SK-N-SH treated with all-trans-retinoic acid at 6 μM for 48 hours (cell line): ENCODE measurements at regions not wholly inside any gene's neighbourhood (a gene's known extent, or its start where the extent isn't known, plus 50 kb on each side); places are given as distances from the start of the nearest gene placed in this dataset.

Source experiments
- BACH2 ChIP-seq: fragments of 250-450 bp; sonication (Bioruptor Pico); IDR thresholded peaks from 2 replicates; pipeline ENCODE4 v1.9.0; 2021; ENCODE audit warnings: mild to moderate bottlenecking, borderline replicate concordance
- CSDC2 ChIP-seq: fragments of 250-450 bp; sonication (Bioruptor Pico); IDR thresholded peaks from 2 replicates; pipeline ENCODE4 v1.5.0; 2020; ENCODE audit warnings: mild to moderate bottlenecking, moderate library complexity
- GLIS3 ChIP-seq: fragments of 250-450 bp; sonication (Bioruptor Pico); IDR thresholded peaks from 2 replicates; pipeline ENCODE4 v1.5.0; 2020; ENCODE audit warnings: mild to moderate bottlenecking, moderate library complexity
- PPARA ChIP-seq: fragments of 250-450 bp; sonication (Bioruptor Pico); IDR thresholded peaks from 2 replicates; pipeline ENCODE4 v1.5.0; 2020; ENCODE audit warnings: mild to moderate bottlenecking, borderline replicate concordance
- ZC3H10 ChIP-seq: fragments of 250-450 bp; sonication (Bioruptor Pico); IDR thresholded peaks from 2 replicates; pipeline ENCODE4 v1.5.1; 2021; ENCODE audit warnings: mild to moderate bottlenecking, moderate library complexity
- ZFP3 ChIP-seq: fragments of 250-450 bp; sonication (Bioruptor Pico); IDR thresholded peaks from 2 replicates; pipeline ENCODE4 v1.5.0; 2020; ENCODE audit warnings: mild to moderate bottlenecking, moderate library complexity
- ZNF565 ChIP-seq: fragments of 450-650 bp; formaldehyde crosslinking; conservative IDR thresholded peaks from 2 replicates; pipeline ENCODE4 v1.5.0; 2020; ENCODE audit warnings: low read depth, mild to moderate bottlenecking, moderate library complexity
- ZNF70 ChIP-seq: fragments of 450-650 bp; formaldehyde crosslinking; IDR thresholded peaks from 2 replicates; pipeline ENCODE4 v1.5.0; 2020; ENCODE audit warnings: mild to moderate bottlenecking, moderate library complexity
- TF ChIP-seq, protein P1 (sequence below): fragments of 250-450 bp; sonication (Bioruptor Pico); IDR thresholded peaks from 2 replicates; pipeline ENCODE4 v1.5.1; 2020; ENCODE audit warnings: low read depth, mild to moderate bottlenecking, moderate library complexity
- TF ChIP-seq, protein P2 (sequence below): fragments of 250-450 bp; sonication (Bioruptor Pico); IDR thresholded peaks from 2 replicates; pipeline ENCODE4 v1.8.0; 2020; ENCODE audit warnings: mild to moderate bottlenecking, moderate library complexity, borderline replicate concordance
- TF ChIP-seq, protein P3 (sequence below): fragments of 250-450 bp; sonication (Bioruptor Pico); IDR thresholded peaks from 2 replicates; pipeline ENCODE4 v1.5.1; 2021; ENCODE audit warnings: mild to moderate bottlenecking, moderate library complexity
- TF ChIP-seq, protein P4 (sequence below): fragments of 250-450 bp; sonication (Bioruptor Pico); IDR thresholded peaks from 2 replicates; pipeline ENCODE4 v1.8.0; 2021; ENCODE audit warnings: low read depth, mild to moderate bottlenecking, moderate library complexity, borderline replicate concordance

- TF ChIP-seq, protein P1, sequence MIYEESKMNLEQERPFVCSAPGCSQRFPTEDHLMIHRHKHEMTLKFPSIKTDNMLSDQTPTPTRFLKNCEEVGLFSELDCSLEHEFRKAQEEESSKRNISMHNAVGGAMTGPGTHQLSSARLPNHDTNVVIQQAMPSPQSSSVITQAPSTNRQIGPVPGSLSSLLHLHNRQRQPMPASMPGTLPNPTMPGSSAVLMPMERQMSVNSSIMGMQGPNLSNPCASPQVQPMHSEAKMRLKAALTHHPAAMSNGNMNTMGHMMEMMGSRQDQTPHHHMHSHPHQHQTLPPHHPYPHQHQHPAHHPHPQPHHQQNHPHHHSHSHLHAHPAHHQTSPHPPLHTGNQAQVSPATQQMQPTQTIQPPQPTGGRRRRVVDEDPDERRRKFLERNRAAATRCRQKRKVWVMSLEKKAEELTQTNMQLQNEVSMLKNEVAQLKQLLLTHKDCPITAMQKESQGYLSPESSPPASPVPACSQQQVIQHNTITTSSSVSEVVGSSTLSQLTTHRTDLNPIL (CRISPR knock-in tag), result no peak
- TF ChIP-seq, protein P2, sequence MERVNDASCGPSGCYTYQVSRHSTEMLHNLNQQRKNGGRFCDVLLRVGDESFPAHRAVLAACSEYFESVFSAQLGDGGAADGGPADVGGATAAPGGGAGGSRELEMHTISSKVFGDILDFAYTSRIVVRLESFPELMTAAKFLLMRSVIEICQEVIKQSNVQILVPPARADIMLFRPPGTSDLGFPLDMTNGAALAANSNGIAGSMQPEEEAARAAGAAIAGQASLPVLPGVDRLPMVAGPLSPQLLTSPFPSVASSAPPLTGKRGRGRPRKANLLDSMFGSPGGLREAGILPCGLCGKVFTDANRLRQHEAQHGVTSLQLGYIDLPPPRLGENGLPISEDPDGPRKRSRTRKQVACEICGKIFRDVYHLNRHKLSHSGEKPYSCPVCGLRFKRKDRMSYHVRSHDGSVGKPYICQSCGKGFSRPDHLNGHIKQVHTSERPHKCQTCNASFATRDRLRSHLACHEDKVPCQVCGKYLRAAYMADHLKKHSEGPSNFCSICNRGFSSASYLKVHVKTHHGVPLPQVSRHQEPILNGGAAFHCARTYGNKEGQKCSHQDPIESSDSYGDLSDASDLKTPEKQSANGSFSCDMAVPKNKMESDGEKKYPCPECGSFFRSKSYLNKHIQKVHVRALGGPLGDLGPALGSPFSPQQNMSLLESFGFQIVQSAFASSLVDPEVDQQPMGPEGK (CRISPR knock-in tag), result no peak
- TF ChIP-seq ZC3H10 (CRISPR knock-in tag) (no peak), PPARA (CRISPR knock-in tag) (no peak), GLIS3 (CRISPR knock-in tag) (no peak), ZNF70 (CRISPR knock-in tag) (no peak), BACH2 (CRISPR knock-in tag) (no peak), ZNF565 (no peak), CSDC2 (CRISPR knock-in tag) (no peak), ZFP3 (no peak)
- TF ChIP-seq, protein P3, sequence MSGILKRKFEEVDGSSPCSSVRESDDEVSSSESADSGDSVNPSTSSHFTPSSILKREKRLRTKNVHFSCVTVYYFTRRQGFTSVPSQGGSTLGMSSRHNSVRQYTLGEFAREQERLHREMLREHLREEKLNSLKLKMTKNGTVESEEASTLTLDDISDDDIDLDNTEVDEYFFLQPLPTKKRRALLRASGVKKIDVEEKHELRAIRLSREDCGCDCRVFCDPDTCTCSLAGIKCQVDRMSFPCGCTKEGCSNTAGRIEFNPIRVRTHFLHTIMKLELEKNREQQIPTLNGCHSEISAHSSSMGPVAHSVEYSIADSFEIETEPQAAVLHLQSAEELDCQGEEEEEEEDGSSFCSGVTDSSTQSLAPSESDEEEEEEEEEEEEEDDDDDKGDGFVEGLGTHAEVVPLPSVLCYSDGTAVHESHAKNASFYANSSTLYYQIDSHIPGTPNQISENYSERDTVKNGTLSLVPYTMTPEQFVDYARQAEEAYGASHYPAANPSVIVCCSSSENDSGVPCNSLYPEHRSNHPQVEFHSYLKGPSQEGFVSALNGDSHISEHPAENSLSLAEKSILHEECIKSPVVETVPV (CRISPR knock-in tag), result no peak
- TF ChIP-seq, protein P4, sequence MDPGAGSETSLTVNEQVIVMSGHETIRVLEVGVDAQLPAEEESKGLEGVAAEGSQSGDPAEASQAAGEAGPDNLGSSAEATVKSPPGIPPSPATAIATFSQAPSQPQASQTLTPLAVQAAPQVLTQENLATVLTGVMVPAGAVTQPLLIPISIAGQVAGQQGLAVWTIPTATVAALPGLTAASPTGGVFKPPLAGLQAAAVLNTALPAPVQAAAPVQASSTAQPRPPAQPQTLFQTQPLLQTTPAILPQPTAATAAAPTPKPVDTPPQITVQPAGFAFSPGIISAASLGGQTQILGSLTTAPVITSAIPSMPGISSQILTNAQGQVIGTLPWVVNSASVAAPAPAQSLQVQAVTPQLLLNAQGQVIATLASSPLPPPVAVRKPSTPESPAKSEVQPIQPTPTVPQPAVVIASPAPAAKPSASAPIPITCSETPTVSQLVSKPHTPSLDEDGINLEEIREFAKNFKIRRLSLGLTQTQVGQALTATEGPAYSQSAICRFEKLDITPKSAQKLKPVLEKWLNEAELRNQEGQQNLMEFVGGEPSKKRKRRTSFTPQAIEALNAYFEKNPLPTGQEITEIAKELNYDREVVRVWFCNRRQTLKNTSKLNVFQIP (CRISPR knock-in tag), result no peak
Measured at GRCh38 chr12:61694214-61694613, 566.0 kb upstream of the USP15 start.
